GM12872 (cell line): ENCODE measurements at regions not wholly inside any gene's neighbourhood (a gene's known extent, or its start where the extent isn't known, plus 50 kb on each side); places are given as distances from the start of the nearest gene placed in this dataset.

Experiments used
- TF ChIP-seq, protein P1 (sequence below): IDR thresholded peaks from 3 replicates; pipeline ENCODE4 v1.5.1; 2011; ENCODE audit warnings: low read depth, mild to moderate bottlenecking, low read length, moderate library complexity; ENCODE audit not compliant: insufficient read depth

DNA sequence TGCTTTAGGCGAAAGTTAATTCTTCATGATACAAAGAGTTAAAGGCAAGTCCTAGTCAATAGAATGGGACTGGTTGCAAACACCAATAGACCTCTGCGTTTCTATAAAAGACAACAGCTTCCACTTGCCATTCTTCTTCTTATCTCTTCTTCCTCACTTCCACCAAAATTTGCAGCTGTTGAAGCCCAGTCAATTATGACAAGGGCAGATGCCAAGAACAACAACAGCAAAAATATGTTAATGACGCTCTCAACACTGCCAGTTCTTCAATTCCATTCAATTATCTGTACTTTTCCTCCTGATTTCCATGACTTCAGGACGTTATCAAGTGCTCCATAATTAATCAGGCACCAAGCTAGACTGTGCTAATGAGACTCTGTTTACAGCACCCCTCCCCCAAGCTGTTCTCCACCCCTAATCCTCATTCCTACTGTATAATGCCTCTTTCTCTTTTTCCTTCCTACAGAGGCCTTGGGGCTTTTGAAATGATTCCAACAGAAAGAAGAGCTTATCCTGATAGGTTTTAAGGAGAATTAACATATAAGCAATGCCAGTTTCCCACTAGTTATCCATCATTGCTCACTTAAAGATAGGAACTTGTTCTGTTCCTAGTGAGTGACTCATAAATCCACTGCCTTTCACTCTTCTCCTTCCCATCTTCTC is 1160.5 kb downstream of the IGSF11 start:
- TF ChIP-seq, protein P1, sequence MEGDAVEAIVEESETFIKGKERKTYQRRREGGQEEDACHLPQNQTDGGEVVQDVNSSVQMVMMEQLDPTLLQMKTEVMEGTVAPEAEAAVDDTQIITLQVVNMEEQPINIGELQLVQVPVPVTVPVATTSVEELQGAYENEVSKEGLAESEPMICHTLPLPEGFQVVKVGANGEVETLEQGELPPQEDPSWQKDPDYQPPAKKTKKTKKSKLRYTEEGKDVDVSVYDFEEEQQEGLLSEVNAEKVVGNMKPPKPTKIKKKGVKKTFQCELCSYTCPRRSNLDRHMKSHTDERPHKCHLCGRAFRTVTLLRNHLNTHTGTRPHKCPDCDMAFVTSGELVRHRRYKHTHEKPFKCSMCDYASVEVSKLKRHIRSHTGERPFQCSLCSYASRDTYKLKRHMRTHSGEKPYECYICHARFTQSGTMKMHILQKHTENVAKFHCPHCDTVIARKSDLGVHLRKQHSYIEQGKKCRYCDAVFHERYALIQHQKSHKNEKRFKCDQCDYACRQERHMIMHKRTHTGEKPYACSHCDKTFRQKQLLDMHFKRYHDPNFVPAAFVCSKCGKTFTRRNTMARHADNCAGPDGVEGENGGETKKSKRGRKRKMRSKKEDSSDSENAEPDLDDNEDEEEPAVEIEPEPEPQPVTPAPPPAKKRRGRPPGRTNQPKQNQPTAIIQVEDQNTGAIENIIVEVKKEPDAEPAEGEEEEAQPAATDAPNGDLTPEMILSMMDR = no peak

DNA sequence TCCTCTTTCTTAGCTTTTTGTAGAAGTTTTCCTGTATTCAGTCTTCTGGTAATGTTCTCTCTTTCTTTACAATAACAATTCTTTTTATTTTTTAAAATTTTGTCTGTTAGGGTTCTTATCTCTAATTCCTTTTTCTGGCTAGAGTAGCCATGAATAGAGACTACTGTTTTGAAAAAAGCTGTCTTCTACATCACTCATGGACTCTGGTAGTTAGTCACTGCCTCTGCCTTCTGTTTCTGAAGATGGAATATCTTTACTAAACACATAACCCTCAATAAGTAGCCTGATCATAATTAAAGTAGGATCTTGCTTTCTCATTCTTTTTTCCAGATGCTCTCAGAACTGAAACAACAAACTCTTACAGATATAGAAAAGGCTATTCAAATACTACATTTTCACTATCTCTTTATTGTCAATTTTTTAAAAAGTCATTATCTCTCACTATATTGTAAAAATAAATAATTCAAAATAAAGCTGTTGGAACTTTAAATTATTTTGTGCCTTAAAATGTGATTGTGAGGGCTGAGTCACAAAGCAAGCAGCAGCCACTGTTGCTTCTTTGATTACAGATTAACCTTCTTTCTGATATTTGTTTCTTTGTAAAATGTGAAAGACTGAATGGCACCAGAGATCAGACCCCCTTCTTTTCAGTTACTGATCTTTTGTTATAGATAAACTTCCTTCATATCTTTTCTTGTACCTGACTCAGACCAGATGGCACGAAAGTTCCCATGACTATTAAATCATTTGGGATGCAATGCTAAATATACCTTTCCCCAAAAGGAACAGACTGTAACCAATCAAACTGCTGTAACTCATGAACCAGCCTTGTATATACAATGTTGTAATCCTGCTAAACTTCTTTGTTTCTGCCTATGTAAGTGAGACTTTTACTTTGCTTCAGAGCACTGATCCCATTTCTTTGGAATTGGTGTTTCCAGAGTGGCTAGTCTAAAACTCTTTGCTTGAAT is 1159.5 kb downstream of the IGSF11 start:
- TF ChIP-seq, protein P1 = no peak

DNA sequence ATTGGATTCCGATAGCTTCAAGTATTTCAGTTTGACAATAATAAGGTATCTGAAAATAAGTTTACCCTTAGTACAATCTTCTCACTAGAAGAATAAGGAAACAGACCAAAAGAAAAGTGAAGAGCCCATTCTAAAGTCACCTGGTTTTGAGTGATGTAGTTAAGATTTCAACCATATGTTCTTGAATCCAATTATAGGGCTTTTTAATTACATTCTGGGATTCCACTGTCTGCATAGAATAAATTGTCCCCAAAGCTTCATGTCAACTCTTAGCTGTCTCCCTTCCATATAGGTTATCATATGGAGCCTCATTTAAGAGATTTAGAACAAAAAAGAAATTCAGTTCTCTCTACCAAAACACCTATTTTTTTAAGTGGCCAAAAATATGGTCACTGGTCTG is 1158.8 kb downstream of the IGSF11 start:
- TF ChIP-seq, protein P1 = no peak

DNA sequence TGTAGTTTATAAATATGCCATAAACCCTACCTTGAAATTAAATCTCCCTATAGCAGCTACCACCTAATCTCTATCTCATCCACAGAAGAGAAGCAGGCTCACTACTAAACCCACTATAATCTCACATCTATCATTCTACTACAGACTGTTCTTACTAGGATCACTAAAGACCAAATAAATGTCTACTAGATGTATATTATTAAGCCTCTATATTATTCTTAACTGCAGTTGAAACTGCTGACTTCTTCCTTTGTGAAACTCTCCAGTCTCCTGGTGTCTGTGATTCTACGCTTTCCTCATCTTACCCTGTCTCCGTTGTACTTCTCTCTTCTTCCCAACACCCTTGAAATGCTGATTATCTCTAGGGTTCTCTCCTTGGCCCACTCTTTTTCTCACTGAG is 1154.0 kb downstream of the IGSF11 start:
- TF ChIP-seq, protein P1 = no peak

DNA sequence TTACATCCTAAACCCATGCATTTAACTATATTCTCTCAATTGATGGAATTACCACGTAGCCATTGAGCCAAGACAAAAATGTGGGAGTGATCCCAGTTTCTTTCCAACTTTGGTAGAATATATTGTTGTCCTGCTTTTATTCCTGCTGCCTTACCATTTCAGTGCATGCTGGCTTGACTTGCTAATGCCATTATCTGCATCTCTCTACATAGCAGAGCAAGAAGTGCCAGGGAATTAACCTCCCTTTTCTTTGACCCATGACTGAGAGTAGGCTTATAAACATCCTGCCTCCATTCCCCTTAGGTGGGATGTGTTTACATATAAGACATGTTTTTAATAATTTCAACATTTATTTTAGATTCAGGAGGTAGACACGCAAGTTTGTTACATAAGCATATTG is 1153.4 kb downstream of the IGSF11 start:
- TF ChIP-seq, protein P1 = no peak

DNA sequence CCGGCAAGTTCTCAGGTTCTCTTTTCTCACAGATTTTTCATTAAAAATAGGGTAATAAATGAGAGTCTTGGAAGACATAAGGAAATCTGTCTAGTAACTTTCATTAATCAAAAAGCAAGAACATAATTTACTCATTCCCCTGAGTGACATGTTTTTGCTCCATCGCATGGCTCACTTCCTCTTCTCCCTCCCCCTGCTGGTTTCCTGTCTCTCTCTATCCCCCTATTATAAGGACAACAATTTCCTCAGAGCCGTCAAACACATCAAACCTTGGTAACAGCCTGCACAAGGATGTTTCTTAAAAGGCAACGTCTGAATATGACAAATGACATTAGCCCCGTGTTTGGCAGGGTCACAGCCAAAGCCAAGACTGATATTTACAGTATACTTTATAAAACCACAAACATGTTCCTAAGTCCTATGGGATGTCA is 1149.6 kb downstream of the IGSF11 start:
- TF ChIP-seq, protein P1 = no peak

DNA sequence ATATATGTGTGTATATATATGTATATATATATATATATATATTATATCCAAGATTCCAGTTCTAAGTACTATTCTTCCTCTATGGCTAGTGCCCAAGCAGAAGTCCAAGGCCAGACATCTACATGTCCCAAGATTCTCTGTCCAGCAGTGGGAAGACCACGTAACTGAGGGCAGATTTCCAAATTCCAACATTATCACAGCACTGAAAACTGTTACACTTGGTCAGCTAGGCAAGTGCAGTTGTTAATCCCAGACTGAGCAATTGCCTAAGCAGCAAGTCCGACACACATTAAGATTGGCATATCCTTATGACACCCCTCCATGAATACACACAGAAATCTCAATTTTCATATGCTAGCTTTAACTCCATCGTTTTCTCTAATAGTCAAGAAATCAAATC is 1148.5 kb downstream of the IGSF11 start:
- TF ChIP-seq, protein P1 = no peak
